UCSD-AML1 (cell line): ENCODE measurements at regions not wholly inside any gene's neighbourhood (a gene's known extent, or its start where the extent isn't known, plus 50 kb on each side); places are given as distances from the start of the nearest gene placed in this dataset.

Source experiments
- DNase-seq: peaks from one replicate; lab custom pipeline; 2025; ENCODE audit not compliant: unreplicated experiment; lab: John Stamatoyannopoulos, UW

- DNase-seq, result no peak
Observed at GRCh38 chr16:86681031-86681756, 102.8 kb downstream of the FOXL1 start.

DNA sequence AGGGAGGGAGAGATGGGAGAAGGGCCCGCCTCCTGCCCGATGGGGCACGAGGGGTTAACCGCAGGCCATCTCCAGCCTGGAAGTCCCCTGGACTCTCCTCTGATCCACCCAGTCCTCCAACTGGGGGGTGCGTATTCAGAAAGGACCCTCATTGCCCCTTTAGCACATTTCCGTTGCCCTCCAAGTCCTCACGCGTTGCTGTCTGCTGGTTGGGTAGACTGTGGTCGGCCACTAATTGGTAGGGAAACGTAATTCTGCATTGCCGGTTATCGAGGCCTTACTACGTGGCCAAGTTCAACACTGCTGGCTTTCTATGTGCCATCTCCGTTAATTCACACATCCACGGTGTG, 103.4 kb downstream of the FOXL1 start:
- no peak for DNase-seq

DNA sequence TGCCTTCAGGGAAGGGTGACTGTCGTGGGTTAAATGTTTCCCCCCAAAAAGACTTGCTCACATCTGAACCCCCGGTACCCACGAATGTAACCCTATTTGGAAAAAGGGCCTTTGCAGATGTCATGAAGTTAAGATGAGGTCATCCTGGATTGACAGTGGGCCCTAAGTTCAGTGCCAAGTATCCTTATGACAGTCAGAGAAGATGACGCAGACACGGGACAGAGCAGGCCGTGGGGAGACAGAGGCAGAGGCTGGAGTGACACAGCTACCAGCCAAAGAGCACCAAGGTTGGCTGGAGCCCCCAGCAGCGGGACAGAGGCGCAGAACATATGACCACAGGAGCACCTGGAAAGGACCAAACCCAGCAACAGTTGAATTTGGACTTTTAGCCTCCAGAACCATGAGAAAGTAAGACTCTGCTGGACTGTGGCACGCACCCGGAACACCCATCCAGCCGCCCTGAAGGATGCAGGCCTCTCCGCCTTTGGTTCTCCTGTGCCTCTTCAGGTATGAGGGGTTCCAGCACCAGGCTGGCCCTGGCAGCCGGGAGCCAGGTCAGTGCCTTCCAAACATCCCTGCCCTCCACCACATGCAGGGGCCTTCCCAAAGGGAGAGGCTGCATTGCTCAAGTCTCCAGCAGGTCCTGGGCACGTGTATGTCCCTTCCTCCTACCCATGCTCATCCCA, 104.0 kb downstream of the FOXL1 start:
- no peak for DNase-seq

GRCh38 chr16:86683441-86684194, 105.3 kb downstream of the FOXL1 start:
- no peak for DNase-seq

GRCh38 chr16:86685076-86685475, 106.7 kb downstream of the FOXL1 start:
- DNase-seq, result no peak

GRCh38 chr16:86690970-86691369, 112.6 kb downstream of the FOXL1 start:
- DNase-seq, result no peak

DNA sequence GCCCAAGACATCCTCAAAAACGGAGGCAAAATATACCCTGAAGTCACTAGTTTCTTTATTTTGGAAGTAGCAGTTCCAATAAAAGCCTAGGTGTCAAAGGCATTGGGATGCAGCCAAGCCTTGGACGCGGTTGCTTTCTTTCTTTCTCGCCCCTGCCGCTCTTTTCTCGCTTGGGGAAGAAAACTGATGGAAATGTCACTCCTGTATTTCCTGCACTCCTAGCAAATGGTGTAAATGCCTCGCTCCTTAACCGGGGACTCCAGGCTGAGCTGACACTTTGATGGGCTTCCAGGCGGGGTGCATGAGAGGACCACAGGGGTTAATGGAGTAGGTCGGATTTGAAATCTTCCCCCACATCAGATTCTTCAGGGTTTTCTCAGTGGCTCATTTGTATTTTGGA, 114.1 kb downstream of the FOXL1 start:
- DNase-seq, result no peak

- DNase-seq, result no peak
Observed at GRCh38 chr16:86693033-86693432, 114.7 kb downstream of the FOXL1 start.

GRCh38 chr16:86697715-86698114, 119.4 kb downstream of the FOXL1 start:
- no peak for DNase-seq

DNA sequence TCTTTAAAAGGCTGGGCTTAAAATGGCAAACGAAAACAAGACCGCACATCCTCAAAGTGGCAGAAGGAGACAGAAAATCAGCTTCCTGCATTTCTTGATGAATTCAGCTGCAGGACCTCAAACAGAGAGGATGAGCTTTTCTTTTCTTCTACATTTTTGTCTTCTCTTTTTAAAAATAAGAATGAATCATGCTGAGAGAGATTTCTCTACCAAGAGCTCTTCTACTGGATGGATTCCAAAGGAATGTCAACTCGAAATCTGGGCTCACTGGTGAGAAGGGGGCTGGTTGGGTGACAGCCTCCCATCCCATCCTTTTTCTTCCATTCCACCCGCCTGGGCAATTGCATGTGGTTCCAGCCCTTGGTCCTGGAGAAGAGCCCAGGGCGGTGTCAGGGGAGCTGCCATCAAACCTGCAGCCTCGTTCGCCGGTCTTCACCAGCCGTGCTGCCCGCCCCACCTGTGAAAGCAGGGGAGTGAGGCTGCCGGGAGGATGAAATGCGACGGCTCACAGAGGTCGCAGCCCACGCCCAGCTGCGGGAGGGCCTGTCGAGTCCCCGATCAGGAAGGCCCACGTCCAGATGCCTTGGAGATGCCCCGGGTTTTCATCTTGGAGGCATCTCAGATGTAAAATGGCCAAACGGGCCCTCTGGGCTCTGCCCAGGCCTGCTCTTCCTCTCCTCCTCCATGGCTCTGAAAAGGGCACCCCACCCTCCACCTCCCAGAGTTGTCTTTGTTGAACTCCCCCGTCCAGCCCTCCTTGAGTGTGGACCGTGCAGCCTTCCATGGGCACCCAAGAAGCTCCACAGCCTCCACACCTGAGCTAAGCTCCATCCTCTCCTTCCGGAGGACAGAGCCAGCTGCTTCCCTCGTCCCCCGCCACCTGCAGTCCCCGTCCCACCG, 121.9 kb downstream of the FOXL1 start:
- no peak for DNase-seq

- no peak for DNase-seq
Observed at GRCh38 chr16:86701286-86701975, 123.1 kb downstream of the FOXL1 start.

DNA sequence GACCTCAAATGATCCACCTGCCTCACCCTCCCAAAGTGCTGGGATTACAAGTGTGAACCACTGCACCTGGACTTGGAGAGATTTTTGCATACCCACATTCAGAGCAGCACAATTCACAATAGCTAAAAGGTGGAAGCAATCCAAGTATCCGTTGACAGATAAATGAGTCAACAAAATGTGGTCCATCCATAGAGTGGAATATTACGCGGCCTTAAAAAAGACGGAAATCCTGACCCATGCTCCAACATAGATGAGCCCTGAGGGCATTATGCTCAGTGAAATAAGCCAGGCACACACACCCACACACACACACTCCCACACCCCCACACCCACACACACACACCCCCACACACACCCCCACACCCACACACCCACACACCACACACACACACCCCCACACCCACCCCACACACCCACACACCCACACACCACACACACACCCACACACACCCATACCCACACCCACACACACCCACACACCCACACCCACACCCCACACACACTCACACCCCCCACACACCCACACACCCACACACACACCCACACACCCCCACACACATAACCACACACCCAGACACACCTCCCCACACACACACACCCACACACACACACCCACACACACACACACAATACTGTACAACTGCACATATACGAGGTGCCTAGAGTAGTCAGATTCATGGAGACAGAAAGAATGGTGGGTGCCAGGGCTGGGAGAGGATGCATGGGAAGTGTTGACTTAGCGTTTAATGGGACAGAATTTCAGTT, 124.7 kb downstream of the FOXL1 start:
- no peak for DNase-seq

DNA sequence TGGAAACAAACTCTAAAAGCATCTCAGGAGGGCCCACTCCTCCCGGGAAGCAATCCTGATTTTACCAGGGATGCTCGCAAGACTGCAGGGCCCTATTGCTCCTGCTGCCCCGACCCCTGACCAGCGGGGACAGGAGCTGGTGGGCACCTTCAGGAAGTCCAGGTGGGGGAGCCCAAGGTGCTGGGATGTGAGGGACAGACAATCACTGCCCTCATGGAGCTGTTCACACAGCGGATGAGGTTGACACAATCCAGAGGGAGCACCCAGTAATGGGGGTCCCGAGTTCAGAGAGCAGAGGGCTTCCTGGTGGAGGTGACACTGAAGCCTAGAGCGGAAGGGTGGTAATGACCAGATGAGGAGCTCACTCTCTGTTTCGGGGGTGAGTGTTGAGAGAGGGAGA, 126.2 kb downstream of the FOXL1 start:
- DNase-seq, result no peak

DNA sequence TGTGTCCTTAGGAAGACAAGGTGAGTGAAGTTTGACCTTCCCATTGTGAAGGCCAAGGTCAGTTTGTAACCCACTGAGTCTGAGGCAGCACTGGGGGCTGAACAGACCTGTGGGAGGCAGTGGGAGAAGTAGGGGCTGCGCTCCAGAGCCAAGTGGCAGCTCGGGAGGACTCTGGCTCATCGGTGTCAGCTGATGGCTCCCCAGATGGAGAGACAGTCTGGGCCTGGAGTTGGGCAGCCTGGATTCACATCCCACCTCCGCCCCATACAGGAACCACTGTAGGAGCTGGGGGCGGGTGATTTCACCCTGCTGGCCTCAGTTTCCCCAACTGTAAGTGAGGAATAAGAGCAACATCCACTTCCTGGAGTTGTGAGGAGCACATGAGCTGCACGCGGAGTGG, 128.4 kb downstream of the FOXL1 start:
- no peak for DNase-seq

DNA sequence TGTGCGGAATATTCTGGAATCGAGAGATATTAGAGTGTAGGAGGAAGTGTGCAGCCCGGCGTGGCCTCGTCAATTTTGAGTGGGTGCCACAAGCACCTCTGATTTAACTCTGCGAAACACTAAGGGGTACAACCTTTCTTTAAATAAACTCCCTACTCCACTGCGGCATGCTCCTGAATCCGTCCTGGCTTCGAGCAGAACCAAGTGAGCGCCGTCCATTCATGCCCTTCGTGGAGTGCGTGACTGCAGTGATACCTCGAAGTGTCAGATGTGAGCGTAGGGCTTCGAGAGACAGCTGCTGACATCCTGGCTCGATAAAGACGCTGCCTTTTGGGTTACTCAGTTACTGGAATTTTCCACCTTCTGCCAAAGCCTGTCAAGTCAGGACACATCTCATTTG, 128.8 kb downstream of the FOXL1 start:
- DNase-seq, result no peak

DNA sequence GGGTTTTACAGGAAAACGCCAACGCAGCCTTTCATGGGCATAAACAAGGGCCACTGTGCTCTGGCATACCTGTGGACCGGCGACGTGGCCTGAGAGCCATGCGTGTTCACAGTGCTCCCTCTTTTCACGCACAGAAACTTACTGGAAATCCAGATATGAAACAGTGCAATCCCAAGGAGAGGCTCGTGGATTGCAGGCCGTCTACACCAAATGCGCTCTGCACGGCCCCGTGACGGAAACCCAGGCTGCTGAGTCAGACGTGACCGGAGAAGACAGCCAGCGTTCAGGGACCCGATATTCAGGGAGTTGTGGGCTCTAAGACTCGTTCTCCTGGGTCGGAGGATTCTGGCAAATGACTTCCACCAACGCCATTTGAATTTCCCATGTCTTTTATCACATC, 129.2 kb downstream of the FOXL1 start:
- no peak for DNase-seq

- no peak for DNase-seq
Observed at GRCh38 chr16:86708431-86708830, 130.1 kb downstream of the FOXL1 start.

DNA sequence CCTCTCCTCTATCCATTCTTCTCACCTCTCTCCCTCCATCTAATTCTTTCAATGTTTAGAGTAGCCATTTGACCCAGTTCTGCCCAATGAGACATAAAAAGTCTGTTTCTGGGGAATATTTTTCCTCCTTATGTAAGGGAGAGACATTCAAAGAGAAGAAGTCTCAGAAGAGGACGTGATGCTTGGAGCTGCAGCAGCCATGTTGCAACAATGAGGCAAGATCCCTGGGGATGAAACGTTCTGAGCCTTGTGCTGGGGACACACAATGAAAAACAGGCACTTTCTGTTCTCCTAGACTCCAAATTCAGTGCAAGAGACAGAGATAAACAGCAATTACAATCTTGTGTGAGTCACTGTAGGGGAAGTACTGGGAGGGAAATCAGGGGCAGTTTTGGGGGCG, 130.8 kb downstream of the FOXL1 start:
- DNase-seq, result no peak

GRCh38 chr16:86709902-86710601, 131.7 kb downstream of the FOXL1 start:
- DNase-seq, result no peak
